ENCODE measurements at regions not wholly inside any gene's neighbourhood (a gene's known extent, or its start where the extent isn't known, plus 50 kb on each side); places are given as distances from the start of the nearest gene placed in this dataset.

GRCh38 chr17:52306314-52306713, 147.8 kb upstream of the CA10 start:
- Histone ChIP-seq H3K4me1 (ENCODE audit: insufficient read depth, low read length) (no peaks in the 10 kb centered on the region), H3K79me2 (ENCODE audit: insufficient read depth, low read length) (no peaks in the 10 kb centered on the region), H3K27ac (ENCODE audit: low read depth, low read length) (no peak overlapping the region), H3K9ac (ENCODE audit: low read length) (no peak overlapping the region), H3K4me3 (ENCODE audit: insufficient read depth, low read depth, low read length) (no peak overlapping the region), H3K9me3 (ENCODE audit: insufficient read depth, low read depth, low read length) (no peaks in the 10 kb centered on the region), H4K20me1 (ENCODE audit: insufficient read depth, low read length) (no peaks in the 10 kb centered on the region), H3K36me3 (ENCODE audit: insufficient read depth, low read length) (no peaks in the 10 kb centered on the region), H3K4me2 (ENCODE audit: low read length) (no peak overlapping the region), H3K27me3 (ENCODE audit: insufficient read depth, low read length) (no peaks in the 10 kb centered on the region), H2AFZ (ENCODE audit: low read depth, low read length) (no peak overlapping the region)
- no peaks in the 10 kb centered on the region for H3K36me3 Mint-ChIP-seq (ENCODE audit: low read depth, unreplicated experiment)
- TF ChIP-seq, protein P1, sequence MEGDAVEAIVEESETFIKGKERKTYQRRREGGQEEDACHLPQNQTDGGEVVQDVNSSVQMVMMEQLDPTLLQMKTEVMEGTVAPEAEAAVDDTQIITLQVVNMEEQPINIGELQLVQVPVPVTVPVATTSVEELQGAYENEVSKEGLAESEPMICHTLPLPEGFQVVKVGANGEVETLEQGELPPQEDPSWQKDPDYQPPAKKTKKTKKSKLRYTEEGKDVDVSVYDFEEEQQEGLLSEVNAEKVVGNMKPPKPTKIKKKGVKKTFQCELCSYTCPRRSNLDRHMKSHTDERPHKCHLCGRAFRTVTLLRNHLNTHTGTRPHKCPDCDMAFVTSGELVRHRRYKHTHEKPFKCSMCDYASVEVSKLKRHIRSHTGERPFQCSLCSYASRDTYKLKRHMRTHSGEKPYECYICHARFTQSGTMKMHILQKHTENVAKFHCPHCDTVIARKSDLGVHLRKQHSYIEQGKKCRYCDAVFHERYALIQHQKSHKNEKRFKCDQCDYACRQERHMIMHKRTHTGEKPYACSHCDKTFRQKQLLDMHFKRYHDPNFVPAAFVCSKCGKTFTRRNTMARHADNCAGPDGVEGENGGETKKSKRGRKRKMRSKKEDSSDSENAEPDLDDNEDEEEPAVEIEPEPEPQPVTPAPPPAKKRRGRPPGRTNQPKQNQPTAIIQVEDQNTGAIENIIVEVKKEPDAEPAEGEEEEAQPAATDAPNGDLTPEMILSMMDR (IDR thresholded peaks at IDR 0.05; ENCODE audit: insufficient read depth, low read depth, low read length) = no peak
- no peak for TF ChIP-seq EZH2 (IDR thresholded peaks at IDR 0.05; ENCODE audit: insufficient read depth, low read length)
- no peaks in the 10 kb centered on the region for H3K4me1 Mint-ChIP-seq (ENCODE audit: low read depth, unreplicated experiment)
- no peak overlapping the region for H3K27ac Mint-ChIP-seq (ENCODE audit: unreplicated experiment)
- no peaks in the 10 kb centered on the region for H3K27me3 Mint-ChIP-seq (ENCODE audit: low read depth, unreplicated experiment)
- DNase-seq (ENCODE audit: low read depth) = no peak
- H3K4me3 Mint-ChIP-seq (ENCODE audit: unreplicated experiment) = no peak overlapping the region
- H3K9me3 Mint-ChIP-seq (ENCODE audit: unreplicated experiment) = peaks cover 2% of the 10 kb centered on the region
- no peak for FAIRE-seq

DNA sequence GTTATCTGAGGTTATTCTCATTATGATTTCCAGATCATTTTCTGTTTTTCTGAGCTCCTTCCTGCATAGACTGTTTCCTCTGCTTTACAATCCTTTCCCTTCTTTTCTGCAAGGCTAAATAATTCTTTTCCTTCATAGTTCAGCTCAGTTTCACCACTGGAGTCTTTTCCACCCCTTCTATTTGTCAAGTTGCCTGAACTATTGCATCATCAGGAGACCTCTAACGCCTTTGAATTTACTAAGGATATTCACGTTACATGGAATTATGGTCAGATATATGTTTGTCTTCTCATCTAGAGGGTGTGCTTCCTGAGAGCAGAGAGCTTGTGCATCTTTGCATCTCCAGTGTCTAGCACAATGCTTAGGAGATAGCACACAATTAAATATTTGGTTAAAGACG, 140.4 kb upstream of the CA10 start:
- Histone ChIP-seq H3K79me2 (ENCODE audit: insufficient read depth, low read length) (no peaks in the 10 kb centered on the region), H4K20me1 (ENCODE audit: insufficient read depth, low read length) (no peaks in the 10 kb centered on the region), H3K4me3 (ENCODE audit: insufficient read depth, low read depth, low read length) (no peak overlapping the region), H3K9ac (ENCODE audit: low read length) (no peak overlapping the region), H2AFZ (ENCODE audit: low read depth, low read length) (no peak overlapping the region), H3K36me3 (ENCODE audit: insufficient read depth, low read length) (no peaks in the 10 kb centered on the region), H3K27me3 (ENCODE audit: insufficient read depth, low read length) (no peaks in the 10 kb centered on the region), H3K4me1 (ENCODE audit: insufficient read depth, low read length) (no peaks in the 10 kb centered on the region), H3K27ac (ENCODE audit: low read depth, low read length) (no peak overlapping the region), H3K9me3 (ENCODE audit: insufficient read depth, low read depth, low read length) (no peaks in the 10 kb centered on the region), H3K4me2 (ENCODE audit: low read length) (no peak overlapping the region)
- no peak for DNase-seq (ENCODE audit: low read depth)
- Mint-ChIP-seq H3K4me1 (ENCODE audit: low read depth, unreplicated experiment) (no peaks in the 10 kb centered on the region), H3K4me3 (ENCODE audit: unreplicated experiment) (no peak overlapping the region), H3K27ac (ENCODE audit: unreplicated experiment) (no peak overlapping the region), H3K36me3 (ENCODE audit: low read depth, unreplicated experiment) (no peaks in the 10 kb centered on the region), H3K9me3 (ENCODE audit: unreplicated experiment) (no peaks in the 10 kb centered on the region), H3K27me3 (ENCODE audit: low read depth, unreplicated experiment) (peaks cover 1% of the 10 kb centered on the region)
- TF ChIP-seq EZH2 (IDR thresholded peaks at IDR 0.05; ENCODE audit: insufficient read depth, low read length) = no peak
- TF ChIP-seq, protein P1 (IDR thresholded peaks at IDR 0.05; ENCODE audit: insufficient read depth, low read depth, low read length) = no peak
- no peak for FAIRE-seq

GRCh38 chr17:52297230-52298010, 138.9 kb upstream of the CA10 start:
- Histone ChIP-seq H4K20me1 (ENCODE audit: insufficient read depth, low read length) (no peaks in the 10 kb centered on the region), H3K4me3 (ENCODE audit: insufficient read depth, low read depth, low read length) (no peak overlapping the region), H3K79me2 (ENCODE audit: insufficient read depth, low read length) (no peaks in the 10 kb centered on the region), H3K4me2 (ENCODE audit: low read length) (no peak overlapping the region), H3K27me3 (ENCODE audit: insufficient read depth, low read length) (no peaks in the 10 kb centered on the region), H3K27ac (ENCODE audit: low read depth, low read length) (no peak overlapping the region), H3K4me1 (ENCODE audit: insufficient read depth, low read length) (no peaks in the 10 kb centered on the region), H2AFZ (ENCODE audit: low read depth, low read length) (no peak overlapping the region), H3K36me3 (ENCODE audit: insufficient read depth, low read length) (no peaks in the 10 kb centered on the region), H3K9me3 (ENCODE audit: insufficient read depth, low read depth, low read length) (no peaks in the 10 kb centered on the region), H3K9ac (ENCODE audit: low read length) (no peak overlapping the region)
- Mint-ChIP-seq H3K4me1 (ENCODE audit: low read depth, unreplicated experiment) (no peaks in the 10 kb centered on the region), H3K4me3 (ENCODE audit: unreplicated experiment) (no peak overlapping the region), H3K9me3 (ENCODE audit: unreplicated experiment) (no peaks in the 10 kb centered on the region), H3K27me3 (ENCODE audit: low read depth, unreplicated experiment) (peaks cover 1% of the 10 kb centered on the region), H3K27ac (ENCODE audit: unreplicated experiment) (no peak overlapping the region), H3K36me3 (ENCODE audit: low read depth, unreplicated experiment) (no peaks in the 10 kb centered on the region)
- FAIRE-seq = no peak
- DNase-seq (ENCODE audit: low read depth) = no peak
- TF ChIP-seq, protein P1 (IDR thresholded peaks at IDR 0.05; ENCODE audit: insufficient read depth, low read depth, low read length) = no peak
- no peak for TF ChIP-seq EZH2 (IDR thresholded peaks at IDR 0.05; ENCODE audit: insufficient read depth, low read length)

All from astrocyte (in vitro differentiated cells and primary cell).